ENCODE measurements at regions not wholly inside any gene's neighbourhood (a gene's known extent, or its start where the extent isn't known, plus 50 kb on each side); places are given as distances from the start of the nearest gene placed in this dataset.

- TF ChIP-seq POLR2AphosphoS5 (IDR thresholded peaks at IDR 0.05; ENCODE audit: low read depth), result no peak
- TF ChIP-seq REST (IDR thresholded peaks at IDR 0.05; ENCODE audit: insufficient replicate concordance, low read depth), result no peak
- TF ChIP-seq CTCF (IDR thresholded peaks at IDR 0.05; ENCODE audit: insufficient read depth, low read length), result no peak
- no peak for TF ChIP-seq GABPA (IDR thresholded peaks at IDR 0.05; ENCODE audit: low read depth)
Measured at GRCh38 chr2:180905461-180905860, 74.9 kb upstream of the UBE2E3 start.
